Stimulated activated CD4-positive, alpha-beta T cell treated with anti-CD3 and anti-CD28 coated beads, TNF-alpha, amount 100 ng/mL, for 24 hours (primary cell): ENCODE measurements at regions not wholly inside any gene's neighbourhood (a gene's known extent, or its start where the extent isn't known, plus 50 kb on each side); places are given as distances from the start of the nearest gene placed in this dataset.
A peak's percentile ranks its signal among the peaks of the same experiment; 100 is the strongest.

Source experiments
- DNase-seq, 3 experiments: peaks; one replicate each; pipeline ENCODE4 v3.0.0-alpha.2; 2020; ENCODE audit warnings: low read depth in 3 of 3

DNA sequence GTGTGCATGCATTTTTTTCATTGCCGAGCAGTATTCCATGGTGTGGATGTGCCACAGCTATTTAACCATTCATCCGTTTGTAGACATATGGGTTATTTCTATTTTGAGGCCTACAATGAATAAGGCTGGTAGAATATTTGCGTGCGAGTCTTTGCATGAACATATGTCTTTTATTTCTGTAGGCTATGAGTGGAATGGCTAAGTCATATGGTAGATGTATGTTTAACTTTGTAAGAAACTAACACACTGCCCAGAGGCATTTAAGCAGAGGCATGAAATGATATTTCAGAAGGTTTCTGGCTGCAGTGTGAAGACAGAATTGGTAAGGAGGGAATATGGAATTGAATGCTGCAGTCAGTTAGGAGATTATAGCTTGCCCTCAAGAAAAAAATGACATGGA, 457.4 kb upstream of the CDH4 start:
- DNase-seq: no peak

DNA sequence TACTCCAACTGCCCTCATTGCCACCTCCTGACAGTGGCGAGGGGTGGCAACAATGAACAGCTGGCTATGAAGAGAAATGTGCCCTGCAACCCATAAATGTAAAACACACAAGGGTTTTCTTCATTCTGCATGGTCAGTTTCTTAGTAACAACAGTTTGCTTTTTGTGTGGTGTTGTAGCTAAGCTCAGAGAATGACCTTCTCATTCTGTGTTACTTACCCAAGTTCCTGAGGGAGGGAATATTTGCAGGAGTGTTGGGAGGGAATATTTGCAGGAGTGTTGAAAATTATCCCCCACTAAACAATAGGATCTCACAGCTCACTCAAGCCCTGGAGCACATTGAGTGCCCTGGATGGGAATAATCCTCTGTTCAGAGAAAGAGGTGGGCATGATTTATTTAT, 456.4 kb upstream of the CDH4 start:
- DNase-seq: no peak

DNA sequence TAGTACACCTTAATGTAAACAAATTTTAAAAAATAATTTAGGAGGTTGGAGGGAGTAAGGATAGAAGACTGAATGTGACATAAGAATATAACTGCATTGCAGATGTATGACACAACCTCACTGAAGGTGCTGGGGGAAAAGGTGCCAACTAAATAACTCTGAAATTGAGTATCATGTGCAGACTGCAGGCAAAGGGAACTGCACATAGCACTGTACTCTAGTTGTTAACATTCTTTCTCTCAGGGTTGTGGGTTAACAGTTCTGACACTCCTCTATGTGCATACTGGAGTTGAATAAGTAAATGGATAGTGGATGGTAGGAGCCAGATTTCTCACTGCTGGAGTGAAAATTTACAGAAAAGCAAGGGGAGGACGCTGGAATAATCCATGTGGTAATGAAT, 451.9 kb upstream of the CDH4 start:
- no peak for DNase-seq

DNA sequence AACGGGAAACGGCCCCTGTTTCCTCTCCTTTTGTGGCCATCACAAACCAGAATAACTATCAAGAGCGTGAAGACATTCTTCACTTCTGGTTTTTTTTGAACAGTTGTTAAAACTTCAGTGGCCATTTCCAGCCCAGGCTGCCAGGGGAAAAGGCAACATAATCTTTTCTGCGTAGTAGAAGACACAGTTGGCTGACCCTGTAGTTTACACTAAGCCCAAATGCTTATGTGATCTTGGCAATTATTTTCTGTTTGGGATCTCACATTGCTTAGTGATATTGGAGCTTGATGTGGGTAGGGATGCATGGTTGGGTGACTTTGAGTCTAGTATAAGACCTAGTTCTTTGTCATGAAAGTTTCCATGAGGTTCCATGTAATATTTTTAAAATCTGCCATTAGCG, 449.4 kb upstream of the CDH4 start:
- no peak for DNase-seq

DNA sequence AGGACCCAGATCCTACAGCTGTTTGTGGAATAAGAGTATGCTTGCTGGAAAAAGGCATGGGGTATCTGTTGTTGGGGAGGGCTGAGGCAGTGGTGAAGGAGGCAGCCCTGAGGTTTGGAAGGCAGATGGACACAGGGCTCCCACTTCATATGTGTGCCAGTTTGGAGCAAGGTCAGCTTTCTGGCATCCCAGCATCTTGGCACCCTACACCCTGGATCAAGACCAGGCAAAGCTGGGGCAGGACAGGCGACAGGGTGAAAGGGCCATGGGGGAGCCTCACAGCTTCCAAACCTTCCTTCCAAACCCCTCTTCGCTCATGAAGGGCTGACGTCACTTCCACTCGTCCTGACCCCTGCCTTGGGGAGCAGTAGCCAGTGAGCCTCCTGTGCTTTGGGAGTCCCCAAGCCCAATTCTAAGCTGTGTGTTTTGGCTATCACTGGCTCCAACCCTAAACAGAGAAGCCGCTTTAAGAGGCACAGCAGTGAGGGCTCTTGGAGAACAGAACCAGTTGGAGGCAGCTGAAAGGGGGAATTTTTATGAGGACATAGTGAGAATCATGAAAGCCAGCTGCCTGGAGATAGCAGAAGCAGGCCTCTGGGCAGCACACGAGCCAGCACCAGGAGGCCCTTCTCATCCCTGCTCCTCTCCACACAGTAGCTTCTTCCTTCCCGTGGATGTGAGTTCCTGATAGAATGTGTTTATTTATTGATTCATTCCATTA, 448.6 kb upstream of the CDH4 start:
- no peak for DNase-seq

DNA sequence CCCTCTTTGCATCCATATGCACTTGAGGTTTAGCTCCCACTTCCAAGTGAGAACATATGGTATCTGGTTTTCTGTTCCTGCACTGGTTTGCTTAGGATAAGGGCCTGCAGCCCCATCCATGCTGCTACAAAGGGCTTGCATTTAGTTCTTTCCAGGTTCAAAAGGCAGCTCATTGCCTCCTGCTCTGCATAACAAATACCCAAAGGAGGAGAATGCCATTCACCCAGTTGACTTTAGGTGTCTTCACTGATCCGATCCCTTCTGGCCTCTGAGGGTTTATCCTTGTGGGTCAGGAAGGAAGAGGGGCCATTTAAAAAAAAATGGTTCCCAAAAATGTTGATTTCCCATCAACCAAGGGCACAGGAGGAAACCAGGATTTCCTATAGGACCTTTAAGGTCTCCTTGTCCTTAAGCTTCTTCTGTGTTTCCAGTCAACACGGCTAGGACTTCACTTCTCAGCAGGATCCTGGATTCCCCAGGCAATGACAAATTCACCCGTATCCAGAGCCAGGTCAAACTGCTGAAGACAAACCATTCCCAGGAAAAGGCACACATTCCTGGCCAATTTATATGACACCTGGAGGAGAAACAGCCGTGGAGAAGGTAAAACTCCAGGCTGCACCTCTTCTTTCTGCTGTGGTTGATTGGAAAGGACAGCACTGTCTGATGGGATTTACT, 447.7 kb upstream of the CDH4 start:
- DNase-seq: no peak

DNA sequence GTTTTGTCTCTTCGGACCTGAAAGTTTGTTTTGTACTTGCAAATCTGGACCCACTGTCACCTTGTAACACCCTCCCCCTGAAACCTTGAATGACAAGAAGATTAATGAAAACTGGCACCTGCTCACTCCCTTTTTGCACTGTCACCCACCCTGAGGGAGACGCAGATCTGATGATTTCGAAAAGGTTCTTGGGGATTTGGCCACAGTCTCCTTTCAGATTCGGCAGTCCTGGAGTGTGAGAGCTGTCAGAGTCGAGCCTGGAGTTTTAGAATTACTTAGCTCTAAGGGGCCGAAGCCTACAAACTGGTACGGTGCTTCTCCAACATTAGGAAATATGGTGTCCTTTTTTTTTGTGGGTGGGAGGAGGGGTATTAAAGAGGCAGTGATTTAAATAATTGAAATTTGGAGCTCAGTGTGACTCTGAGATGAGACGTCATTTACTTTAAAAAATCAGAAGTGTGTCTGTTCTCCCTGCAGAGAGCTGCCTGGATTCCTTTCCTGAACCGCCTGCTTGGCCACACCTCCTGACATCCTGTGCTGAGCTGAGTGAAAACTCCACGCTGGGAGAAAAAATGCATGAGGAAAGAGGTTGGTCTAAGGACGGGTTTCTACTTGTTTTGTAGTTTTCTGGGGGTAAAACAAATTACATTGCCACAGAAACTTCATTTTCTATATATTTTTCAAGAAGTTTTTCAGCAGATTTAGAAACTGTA, 447.0 kb upstream of the CDH4 start:
- DNase-seq: no peak

DNA sequence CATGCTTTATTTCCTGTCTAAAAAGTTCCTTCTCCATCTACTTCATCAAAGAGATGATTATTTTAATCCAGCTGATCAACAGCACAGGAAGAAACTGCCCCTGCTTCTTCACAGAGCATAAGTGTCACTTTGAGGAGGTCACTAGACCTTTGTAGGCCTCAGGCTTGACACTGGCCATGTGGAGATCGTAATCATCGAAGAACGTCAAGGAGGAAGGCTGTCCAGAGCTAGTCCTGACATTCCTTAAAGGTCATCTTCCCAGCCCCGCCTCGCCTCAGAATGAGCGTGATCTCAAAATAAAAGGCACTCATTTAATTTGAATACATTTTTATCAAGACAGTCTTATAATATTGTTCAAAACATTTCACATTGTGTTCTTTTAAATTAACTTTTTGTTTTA, 445.7 kb upstream of the CDH4 start:
- DNase-seq: no peak

DNA sequence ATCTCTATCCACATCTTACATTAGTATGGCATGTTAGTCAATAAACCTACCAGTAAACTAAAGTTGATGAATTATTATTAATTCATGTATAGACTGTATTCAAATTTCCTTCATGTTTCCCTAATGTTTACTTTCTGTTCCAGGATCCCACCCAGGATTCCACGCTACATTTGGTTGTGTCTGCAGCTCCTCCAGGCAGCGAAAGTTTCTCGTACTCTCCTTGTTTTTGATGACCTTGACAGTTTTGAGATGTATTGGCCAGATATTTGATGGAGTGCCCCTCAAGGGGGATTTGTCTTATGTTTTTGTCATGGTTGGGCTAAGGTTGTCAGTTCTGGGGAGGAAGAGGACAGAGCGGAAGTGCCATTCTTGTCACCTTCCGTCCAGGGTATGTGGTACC, 445.2 kb upstream of the CDH4 start:
- no peak for DNase-seq

DNA sequence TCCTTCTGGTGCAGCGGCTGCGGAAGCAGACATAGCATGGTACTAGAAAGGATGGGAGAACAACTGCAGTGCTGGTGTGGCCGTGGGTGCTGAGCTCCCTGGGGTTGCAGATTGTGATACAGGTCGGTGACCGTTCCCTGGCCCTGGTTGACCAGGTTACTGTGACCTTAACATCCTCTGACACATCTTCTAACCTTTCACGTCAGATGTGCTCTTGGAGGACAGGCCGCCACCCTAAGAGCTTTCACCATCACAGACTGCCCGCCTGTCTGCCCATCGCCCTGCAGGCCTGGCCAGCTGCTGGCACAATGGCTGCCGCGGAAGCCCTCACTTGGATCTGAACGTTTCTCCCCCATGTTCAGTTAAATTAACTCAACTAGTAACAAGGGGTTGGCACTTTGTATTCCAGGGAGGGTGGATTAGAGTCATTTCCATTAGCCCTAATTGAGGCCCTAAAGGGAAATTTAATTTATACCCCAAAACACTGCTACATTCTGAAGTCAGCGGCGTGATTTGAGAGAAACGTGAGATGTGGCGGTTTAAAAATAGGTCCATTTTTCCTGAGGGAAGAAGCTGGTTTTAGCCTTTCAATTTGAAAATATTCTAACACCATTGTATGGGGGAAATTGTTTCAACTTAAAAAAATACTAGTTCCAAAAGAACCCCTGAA, 443.9 kb upstream of the CDH4 start:
- no peak for DNase-seq

DNA sequence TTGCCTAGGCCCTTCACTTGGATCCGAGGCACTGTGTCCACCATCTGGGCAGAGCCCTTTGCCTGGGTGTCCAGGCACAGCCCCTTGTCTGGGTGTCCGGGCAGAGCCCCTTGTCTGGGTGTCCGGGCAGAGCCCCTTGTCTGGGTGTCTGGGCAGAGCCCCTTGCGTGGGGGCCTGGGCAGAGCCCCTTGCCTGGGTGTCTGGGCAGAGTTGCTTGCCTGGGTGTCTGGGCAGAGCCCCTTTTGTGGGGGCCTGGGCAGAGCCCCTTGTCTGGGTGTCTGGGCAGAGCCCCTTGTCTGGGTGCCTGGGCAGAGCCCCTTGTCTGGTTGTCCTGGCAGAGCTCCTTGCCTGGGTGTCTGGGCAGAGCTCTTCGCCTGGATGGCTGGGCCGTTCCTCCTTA, 443.4 kb upstream of the CDH4 start:
- no peak for DNase-seq

DNA sequence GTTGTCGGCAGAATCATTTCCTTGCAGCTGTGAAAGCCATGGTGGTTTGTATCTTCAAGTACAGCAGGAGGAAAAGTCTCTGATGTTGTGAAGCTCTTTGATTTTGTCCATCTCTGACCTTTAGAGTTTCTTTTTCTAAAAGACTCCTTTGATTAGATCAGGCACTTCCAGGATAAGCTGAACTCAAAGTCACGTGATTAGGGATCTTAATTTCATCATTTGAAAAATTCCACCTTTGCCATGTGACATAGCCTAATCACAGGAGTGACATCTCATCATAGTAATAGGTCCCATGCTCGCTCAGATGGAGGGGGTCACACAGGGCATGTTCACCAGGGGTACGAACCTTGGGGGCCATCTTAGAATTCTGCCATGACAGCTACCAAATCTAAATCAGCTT, 441.5 kb upstream of the CDH4 start:
- no peak for DNase-seq

DNA sequence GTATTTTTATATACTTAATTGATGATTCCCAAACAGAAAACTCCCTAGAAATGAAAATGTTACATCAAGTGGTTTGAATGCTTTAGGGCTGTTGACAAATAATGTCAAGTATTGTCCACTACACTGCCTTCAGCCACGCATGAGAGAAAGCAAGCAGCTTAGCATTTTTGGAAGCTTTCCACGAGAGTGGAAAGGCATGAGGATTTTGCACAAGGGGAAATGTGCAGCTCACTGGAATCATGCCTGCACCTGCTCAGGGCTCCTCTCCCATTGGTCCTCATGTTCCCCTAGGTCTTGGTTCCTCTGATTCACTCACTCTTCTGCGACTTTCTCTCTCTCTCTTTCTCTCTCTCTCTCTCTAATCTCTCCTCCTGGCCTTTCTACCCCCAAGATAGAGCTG, 439.5 kb upstream of the CDH4 start:
- DNase-seq: no peak

DNA sequence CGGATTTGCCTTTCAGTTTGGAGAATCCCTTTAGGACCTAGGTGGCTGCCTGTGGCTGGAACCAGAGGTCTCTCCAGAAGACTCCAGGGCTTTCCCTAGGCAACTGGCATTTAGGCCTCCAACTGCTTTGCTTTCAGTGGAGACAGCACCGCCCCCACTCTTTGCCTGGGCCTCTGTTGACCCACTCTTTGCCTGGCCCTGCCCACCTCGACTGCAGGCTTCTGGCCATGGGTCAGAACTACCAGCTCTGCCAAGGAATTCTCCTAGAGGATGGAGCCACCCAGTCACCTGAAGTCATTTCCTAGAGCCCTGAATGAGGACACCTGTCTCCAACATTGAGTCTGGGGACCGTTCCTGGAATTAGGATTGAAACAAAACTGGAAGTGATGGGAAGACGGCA, 439.0 kb upstream of the CDH4 start:
- no peak for DNase-seq

DNA sequence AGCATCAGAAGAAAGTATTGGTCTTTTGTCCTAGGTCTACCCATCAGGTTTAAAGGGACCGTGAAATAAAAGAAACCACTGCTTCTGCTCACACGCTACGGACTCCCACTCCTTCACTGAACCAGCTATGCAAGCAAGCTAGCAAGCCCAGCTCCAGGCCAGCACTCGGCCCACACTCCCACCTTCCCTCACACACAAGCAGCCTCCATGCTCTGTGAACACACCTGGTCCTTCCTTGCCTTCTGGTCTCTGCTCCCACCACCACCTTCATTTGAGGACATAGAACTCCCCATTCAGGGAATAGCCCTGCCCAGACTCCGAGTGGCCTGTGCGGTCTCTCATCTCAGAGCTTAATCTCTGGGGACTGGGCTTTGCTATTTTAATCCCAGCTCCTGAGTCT, 436.4 kb upstream of the CDH4 start:
- no peak for DNase-seq

DNA sequence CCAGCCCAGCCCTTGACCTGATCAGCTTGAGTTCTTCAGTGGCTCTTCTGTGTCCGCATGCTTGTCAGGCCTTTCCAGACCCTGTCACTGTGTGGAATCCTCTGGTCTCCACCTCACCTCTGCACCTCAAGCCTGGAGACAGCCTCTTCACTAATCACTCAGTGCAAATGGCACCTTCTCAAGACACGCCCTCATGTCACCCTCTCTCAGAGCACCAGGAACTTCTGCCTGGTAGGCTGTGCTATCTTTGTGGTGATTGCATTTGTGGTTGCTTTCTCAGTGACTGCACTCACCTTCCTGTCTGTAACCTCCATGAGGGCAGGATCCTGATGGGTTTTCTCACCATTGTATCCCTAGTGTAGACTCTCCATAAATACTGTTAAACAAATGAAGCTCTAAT, 435.2 kb upstream of the CDH4 start:
- no peak for DNase-seq

DNA sequence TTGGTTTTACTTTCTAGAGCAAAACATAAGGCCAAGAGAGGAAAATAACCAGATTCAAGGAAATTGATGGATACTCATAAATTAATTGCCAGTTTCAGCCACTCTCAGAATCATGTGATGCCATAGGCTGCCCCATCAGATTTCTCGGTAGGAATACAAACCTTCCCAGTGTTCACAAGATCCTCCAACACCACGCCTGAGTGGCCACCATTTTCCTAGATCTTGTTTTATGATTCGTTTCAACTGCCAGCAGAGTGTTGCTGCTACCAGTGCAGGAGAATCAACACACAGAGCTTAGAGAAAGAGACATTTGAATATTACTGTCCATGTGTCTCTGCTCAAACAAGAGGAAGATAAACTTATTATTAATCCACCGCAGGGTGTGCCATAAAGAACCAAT, 434.2 kb upstream of the CDH4 start:
- DNase-seq: no peak

DNA sequence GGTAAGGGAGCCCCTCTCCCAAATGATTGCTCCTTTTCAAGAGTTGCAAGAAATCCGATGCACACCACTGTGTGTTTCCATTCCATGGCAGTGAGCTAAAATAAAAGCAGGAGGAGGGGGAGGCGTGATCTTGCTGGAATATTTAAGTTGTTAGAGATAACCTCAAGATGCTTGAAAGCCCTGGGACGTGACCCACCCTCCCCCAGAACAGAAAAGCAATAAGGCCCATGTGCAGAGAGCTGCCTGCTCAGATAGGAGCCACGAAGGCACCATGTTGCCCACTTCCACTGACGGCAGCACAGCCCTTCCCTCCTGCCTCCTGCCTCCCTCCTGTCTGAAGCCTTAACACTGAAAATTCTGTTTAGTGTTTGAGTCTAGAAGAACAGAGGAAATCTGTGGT, 432.6 kb upstream of the CDH4 start:
- DNase-seq: no peak

DNA sequence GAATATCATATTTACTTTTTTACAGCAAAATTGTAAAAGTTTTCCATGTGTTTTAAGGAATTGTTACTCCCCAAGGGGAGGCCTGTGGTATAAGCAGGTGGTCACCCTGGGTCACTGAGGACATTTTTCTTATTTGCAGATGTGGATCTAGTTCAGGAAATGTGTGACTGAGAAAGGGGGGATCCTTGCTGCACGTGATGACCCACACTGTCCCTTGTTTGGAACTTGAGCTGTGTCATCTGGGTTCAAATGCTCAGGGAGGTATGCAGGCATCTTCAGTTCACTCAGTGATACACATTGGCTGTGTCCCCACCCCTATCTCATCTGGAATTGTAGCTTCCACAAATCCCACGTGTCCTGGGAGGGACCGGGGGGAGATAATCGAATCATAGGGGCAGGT, 431.9 kb upstream of the CDH4 start:
- no peak for DNase-seq

DNA sequence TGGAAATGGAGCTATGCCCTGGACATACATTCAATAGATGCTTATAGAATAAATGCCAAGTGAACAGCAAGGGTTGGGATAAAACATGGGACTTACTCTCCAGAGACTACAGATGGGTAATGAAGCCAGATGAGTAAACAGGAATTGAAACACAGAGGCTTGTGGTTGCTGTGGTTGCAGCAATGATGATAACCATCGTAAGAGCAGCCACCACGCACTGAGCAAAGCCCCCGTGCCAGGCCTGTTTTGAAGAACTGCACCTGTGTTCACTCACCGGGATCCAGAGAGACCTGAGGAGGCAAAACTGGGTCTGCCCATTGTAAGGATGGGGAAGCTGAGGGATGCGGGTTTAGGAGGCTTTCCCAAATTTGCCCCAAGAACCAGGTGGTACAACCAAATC, 431.1 kb upstream of the CDH4 start:
- DNase-seq: peak in 1 of 3 experiments; percentile 4

DNA sequence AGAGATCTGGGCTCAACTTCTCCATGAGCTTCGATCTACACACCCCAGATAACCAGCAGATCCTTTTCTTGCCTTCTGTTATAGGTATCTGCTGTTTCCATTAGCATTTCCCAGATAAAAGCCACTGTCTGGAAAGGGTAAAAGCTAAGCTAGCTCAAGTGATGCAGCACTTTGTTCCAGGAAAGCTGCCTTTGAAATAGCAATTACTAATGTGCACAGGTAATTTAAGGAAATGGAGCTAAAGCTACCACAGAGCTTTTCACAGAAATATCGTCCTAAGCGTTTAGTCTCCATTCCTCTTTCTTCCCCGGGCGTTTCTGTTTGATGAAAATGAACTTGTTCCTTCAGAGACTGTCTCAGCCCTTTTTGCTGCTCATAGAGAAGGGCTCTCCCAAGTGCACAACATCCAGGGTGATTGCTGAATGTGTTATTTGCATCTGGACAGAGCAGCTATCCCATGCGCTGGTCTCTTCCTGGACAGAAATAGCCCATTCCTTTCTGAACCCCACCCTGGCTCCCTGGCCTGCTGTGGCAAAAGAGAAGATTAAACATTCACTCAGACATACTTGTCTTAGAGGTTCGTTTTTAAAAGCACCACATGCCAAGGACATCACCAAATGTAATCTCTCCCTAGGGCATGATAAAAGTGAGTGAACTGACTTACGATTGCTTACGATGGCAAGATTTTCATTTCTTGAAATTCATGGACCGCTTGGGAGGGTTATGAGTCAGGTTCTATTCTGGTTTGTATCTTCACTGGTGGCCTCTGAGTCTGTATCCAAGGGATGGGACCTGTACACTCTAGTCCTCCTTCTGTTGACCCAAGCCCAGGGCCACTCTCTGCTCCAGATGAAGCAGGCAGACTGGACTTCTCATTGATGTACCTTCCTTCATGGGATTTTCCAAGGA, 429.1 kb upstream of the CDH4 start:
- no peak for DNase-seq

DNA sequence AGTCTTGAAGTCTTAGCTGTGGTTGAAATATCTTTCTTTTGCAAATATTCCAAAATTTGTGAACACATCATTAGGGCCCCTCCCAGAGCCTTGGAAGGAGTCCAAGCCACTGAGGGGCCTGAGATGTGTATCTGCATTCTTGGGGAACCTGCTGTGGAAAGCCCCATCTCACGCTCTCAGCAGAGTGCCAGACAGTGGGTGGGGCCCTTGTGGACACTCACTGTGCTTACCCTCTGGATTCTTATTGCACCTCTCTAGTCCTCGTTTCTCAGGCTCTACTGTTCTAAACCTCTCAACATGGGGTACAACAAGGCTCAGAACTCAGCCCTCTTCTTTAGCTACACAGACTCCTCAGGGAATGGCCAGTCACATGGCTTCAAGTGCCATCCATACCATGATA, 416.2 kb upstream of the CDH4 start:
- DNase-seq: no peak
